UCSD-AML1 (cell line): ENCODE measurements at regions not wholly inside any gene's neighbourhood (a gene's known extent, or its start where the extent isn't known, plus 50 kb on each side); places are given as distances from the start of the nearest gene placed in this dataset.

Source experiments
- DNase-seq: peaks from one replicate; lab custom pipeline; 2025; ENCODE audit not compliant: unreplicated experiment; lab: John Stamatoyannopoulos, UW

DNA sequence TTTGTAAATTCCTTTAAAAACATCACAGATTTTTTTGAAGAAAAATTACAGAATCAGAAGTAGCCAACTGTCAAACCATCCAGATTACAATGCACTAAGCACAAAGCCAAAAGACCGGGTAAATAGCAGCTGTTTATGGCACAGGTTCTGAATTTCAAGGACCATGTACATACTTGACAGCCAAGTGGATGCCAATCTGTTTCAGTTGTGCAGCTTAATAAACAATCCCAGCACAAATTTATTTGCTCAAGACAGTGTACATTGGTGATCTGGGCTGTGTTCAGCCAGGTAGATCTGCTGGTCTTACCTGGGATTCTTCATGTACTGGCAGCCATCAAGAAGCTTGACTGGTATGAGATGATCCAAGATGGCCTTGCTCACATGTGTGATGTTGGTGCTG is 229.8 kb upstream of the FLRT2 start:
- no peak for DNase-seq

DNA sequence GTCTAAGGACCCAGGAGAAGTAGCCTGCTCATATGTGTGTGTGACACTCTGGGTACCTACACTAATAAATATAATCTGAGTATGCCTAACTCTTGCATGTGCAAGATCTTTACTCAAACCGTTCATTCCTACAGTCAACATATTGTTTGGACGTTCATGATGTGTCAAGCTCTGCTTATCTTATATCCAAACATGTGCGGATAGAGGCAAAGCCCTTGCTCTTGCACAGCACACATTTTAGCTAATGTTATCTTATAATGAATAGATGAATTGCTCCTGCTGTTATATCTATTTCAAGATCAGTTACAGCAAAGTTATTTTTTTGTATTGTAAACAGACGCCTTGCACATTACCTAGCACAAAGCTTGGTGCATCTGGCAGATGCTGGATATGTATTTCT is 228.4 kb upstream of the FLRT2 start:
- DNase-seq, result no peak

DNA sequence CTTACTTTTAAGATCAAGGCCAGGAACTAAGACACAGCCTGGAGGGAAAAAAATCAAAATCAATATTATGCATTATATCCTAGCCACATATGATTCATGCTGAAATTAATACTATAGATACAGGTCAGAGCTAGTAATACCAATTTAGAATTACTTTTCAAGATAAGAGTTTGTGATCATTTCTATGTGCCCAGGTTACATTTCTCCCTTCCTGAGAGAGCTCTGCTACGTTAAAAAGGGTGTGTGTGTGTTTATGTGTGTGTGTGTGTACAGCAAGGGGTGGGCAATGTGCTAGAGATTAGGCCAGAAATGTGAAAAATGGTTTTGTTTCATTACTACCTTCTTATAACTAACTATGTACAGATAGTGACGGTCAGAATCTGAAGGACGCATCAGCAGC is 223.9 kb upstream of the FLRT2 start:
- no peak for DNase-seq

DNA sequence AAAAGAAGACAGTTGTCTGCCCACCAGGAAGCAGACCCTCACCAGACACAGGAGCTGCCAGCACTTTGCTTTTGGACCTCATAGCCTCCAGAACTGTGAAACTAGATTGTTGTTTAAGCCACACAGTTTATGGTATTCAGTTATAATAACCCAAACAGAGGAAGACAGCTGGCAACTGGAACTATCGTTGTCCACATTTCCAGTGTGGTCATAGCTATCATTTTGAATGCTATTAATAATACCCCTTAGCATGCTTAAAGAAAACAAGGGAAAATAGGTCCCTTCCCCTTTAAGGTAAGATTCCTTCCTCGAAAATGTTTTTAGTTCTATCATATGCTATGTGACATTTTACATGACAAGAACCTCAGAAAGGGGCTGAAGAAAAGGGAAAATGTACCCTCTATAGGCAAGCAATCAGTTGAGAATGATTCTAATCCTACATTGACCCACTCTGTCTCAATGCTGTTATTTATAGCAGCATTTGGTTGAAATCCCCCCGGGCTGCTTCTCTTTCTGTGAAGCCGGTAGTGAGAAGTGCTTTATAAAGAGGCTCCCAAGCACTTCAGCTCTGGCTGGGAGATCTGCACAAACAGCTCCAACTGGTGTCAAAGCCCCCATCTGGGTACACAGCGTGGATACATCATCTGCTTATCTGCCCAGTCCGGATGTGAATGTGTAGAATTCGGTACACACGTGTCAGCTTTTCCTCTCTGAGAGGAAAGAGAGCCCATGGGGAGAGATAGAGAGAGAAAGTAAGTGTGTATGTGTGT is 221.2 kb upstream of the FLRT2 start:
- no peak for DNase-seq

- DNase-seq, result no peak
Measured at GRCh38 chr14:85310491-85311272, 219.3 kb upstream of the FLRT2 start.

- DNase-seq, result no peak
Measured at GRCh38 chr14:85313560-85314207, 216.3 kb upstream of the FLRT2 start.

DNA sequence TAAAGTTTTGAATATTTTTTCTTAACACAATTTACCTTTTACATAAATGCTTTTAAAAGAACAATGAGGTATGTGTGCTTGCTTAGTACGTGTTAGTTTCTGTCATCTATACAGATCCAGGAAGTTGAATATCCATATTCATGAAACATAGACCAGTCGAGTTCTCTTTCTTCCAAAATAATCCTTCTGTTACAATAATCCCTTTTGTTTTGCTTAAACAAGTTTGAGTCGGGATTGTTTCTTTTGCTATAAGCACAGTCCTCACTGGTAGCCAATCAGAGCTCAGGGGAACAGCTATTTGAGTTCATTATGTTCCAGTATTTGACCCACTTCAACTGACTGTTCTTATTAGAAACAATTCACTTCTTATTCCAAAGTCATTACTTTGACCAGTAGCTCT is 214.7 kb upstream of the FLRT2 start:
- DNase-seq, result no peak

- no peak for DNase-seq
Measured at GRCh38 chr14:85315733-85316290, 214.1 kb upstream of the FLRT2 start.

DNA sequence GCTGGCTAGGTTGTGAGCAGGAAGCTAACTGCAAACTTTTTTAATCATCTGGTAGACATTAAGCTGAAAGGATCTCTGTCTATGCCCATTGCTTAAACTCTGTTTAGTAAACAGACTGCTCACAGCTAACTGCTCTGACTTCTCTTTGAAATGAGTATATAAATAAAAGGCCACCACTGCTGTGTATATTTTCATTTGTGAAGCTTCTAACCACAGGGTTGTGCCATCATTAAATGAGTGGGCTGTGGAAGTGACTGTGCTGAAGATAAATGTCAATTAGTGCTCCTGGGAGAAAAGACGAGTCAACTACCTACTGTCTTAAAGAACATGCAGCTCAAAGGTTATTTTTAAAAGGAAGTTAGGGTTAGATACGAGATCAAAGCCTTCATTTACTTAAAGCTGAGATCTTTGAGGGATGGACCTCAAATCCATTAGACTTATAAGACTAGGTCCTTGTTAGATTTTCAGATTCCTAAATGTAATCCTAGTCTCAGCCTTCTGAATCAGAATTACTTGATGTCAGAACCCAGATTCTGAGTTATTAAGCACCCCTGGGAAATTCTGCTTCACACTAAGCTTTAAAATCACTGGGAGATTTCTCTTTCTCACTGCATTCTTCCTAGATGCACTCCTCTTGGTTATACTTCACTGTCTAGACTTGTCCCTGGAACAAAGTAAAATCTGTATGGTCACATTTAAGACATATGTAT is 213.1 kb upstream of the FLRT2 start:
- DNase-seq, result no peak

DNA sequence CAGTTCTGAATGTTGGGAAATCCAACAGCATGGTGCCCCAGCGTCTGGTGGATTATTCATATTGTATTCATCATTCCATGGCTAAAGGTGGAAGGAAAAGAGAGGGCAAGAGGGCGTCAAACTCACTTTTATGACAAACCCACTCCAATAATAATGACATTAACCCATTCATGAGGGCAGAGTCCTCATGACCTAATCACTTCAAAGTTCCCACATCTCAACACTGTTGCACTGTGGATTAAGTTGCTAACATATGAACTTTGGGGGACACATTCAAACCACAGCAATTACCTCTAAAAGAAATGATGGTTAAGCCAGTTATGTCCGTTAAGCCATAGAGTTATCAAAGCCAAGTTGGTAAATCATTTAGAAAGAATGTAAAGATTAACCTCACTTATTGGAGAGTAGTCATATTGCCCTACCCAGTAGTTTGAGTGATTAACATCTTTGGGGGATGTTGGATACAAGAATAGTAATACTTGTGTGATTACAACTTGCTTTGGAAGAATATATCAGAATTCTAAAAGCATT is 212.4 kb upstream of the FLRT2 start:
- no peak for DNase-seq

DNA sequence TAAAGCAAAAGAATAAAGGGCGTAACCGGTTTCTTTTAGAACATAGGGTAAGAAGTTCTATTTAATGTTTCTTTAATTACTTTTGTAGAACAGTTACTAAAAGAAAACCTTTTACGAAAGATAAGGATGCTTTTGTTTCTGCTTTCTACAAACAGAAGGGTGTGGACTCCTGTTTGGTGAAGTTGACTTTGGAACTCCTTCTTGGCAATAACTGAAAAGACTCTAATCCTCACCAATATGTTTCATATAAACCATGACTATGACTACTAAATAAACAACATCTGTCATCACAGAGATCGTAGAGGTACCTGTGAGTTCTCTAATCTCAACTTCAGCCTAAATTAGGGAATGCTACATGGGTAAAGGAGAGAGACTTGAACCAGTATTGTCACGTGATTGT is 210.8 kb upstream of the FLRT2 start:
- DNase-seq, result no peak

DNA sequence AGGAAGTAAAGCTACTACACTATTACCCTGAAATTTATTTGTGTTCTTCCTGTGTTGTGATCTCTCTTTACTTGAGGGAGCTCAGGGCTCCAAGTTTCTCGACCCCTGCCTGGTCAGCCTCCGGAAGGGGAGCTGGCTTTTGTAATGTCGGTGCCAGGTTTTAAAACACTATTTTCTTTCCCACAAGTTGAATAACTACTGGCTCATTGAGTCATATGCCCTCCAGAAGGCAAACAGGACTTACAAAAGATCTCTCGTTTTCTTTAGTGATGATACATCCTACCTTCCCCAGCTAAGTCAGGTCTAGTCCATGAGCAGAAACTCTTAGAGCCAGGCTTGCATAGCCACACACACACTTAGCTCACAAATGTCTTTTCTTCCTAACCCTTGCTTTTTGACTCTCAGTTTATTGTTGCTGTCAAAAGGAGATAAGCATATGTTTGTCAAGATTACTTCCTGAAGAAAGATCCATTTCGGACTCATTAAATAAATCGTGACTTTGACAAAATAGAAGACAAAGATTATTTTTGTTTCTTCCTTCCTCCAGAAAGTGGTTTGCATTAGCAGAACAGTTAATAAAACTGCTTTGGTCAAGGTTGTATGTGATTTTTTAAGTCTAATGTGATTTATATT is 209.8 kb upstream of the FLRT2 start:
- DNase-seq, result no peak

- no peak for DNase-seq
Measured at GRCh38 chr14:85325134-85326017, 204.6 kb upstream of the FLRT2 start.

DNA sequence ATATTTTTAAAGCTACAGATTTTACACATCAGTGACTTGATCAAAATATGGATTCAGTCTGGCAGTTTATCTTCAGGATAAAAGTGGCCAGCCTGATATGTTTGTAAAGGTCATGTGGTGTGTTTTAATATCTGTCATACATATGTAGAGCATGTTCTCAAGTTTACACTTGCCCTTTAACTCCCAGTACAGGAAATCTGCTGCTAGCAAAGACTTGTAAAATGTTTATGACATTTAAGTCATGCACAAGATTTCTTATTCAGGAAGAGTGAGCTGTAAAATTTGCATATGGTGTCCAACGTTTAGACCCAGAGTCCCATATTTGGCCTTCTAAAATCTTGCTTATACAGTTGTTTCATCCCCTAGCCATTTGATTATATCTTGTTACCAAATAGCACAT is 197.5 kb upstream of the FLRT2 start:
- no peak for DNase-seq

DNA sequence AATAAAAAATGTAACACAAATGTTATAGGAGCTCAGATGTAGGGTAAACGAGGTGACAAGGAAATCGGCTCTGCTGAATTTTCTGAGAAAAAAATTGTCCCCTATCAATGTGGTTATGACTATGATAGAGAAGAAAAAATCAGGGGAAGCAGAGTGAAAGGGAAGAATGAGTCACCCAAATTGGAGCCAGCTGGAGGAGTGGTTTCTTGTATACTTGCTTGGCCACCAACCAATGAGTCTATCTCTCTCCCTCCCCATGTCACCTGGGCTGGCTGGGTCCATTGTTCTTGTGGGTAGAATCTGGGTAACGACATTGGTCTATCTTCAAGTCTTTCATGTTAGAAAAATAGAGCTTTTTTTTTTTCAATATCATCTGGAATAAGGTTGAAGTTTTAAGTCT is 196.6 kb upstream of the FLRT2 start:
- no peak for DNase-seq

DNA sequence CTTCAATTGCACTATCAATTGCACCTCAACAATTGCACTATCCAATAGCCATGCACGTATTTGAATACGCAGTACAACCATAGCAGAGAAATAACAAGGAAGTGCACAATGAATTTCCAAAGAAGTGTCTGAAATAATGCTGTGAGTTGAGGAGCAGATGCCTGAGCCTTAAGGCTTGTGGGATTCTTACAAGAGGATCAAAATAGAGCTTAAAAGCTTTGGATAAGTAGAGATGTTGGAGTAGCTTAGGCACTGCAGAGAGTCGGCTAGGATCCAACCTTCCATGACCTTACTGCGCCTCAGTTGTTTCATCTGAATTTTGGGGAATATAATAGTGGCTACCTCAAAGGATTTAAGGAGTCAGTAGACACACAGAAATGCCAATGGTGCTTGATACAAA is 196.1 kb upstream of the FLRT2 start:
- DNase-seq, result no peak

DNA sequence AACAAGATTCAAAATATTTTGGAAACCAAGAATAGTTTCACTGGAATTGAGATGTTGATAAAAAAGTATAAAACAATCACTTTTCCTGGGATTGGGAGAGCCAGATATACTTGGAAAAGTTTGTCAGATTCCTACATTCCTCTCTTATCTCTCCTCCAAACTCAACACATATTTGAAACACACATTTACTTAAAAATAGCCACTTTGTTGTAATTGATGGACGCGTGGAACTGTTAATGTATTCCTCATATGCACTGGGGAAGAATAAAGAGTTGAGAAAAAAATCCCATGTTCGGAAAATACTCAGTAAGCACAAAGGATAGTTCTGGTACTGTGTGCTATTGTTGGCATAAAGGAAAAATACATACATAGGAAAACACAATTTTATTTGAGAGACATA is 195.6 kb upstream of the FLRT2 start:
- DNase-seq, result no peak

DNA sequence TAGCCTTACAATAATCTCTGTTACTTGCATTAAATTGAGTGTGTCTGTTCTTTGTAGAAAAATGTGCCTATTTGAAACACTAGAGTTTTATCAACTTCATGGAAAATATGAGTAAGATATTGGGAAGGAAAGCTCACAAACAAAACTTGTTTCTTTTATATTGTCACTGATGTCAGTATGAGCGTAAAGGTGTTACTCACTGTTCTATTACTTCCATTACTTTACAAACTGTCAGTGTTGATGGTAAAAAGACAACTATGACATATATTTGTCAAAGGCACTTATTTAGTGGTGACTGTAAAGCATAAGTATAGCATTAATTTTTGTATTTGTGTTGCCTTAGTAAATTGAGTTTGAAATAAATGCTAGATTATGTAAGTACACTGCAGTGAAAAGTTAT is 193.7 kb upstream of the FLRT2 start:
- no peak for DNase-seq

- no peak for DNase-seq
Measured at GRCh38 chr14:85336817-85337216, 193.1 kb upstream of the FLRT2 start.
